HL-60 (cell line): ENCODE measurements at regions not wholly inside any gene's neighbourhood (a gene's known extent, or its start where the extent isn't known, plus 50 kb on each side); places are given as distances from the start of the nearest gene placed in this dataset.

ENCODE experiments used
- DNase-seq, 2 experiments: peaks; one replicate each; pipeline ENCODE4 v3.0.0-alpha.2; 2010 to 2020; ENCODE audit warnings: low read depth in 1 of 2, low spot score in 1 of 2
- H3K27ac ChIP-seq: fragments of 250-450 bp; sonication (Bioruptor Pico); replicated peaks from 2 replicates; pipeline ENCODE4 v1.5.1; 2020; ENCODE audit warnings: mild to moderate bottlenecking, moderate library complexity
- H3K27me3 ChIP-seq: fragments of 250-450 bp; sonication (Bioruptor Pico); 2 replicates; pipeline ENCODE4 v1.5.1; 2021; ENCODE audit warnings: mild to moderate bottlenecking, moderate library complexity; ENCODE audit not compliant: insufficient read depth, poor library complexity, severe bottlenecking
- H3K4me3 ChIP-seq: replicated peaks from 2 replicates; pipeline ENCODE4 v1.5.1; 2011; ENCODE audit warnings: mild to moderate bottlenecking, control low read depth, low read length; ENCODE audit not compliant: insufficient read depth
- GABPA ChIP-seq: IDR thresholded peaks from 2 replicates; pipeline ENCODE4 v1.6.1; 2012; ENCODE audit warnings: low read depth
- POLR2AphosphoS5 ChIP-seq: IDR thresholded peaks from 2 replicates; pipeline ENCODE4 v1.6.1; 2012; ENCODE audit warnings: low read depth
- REST ChIP-seq: IDR thresholded peaks from 2 replicates; pipeline ENCODE4 v1.6.1; 2012; ENCODE audit warnings: low read depth; ENCODE audit not compliant: insufficient replicate concordance
- SPI1 ChIP-seq: IDR thresholded peaks from 2 replicates; pipeline ENCODE4 v1.6.1; 2012; ENCODE audit warnings: low read depth, mild to moderate bottlenecking, borderline replicate concordance
- TF ChIP-seq, protein P1 (sequence below): IDR thresholded peaks from one replicate; pipeline ENCODE4 v1.5.1; 2011; ENCODE audit warnings: low read length, control low read depth, inconsistent platforms; ENCODE audit not compliant: insufficient read depth

DNA sequence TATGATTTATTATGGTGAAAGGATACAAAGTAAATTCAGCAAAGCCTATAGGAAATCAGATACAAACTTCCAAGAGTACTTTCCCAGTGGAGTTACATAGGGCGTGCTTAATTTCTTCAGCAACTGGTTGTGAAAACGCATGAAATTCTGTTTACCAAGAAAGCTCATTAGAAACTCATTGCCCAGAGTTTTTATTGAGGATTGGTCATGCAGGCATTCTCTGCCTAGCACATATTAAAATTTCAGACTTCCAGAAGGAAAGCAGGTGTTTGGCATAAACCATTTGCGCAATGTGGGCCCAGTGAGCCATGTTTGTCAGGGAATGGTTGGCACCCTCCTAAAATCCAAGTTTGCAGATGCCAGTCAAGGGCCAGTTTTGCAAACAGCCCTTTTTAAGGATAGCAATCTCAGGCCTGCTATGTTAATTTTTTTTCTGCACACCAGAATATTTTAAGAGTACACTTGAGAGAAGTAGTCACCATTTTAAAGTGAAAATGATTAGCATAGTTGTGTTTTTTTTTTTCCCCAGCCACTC lies 311.1 kb upstream of the CHD1 start:
- TF ChIP-seq, protein P1, sequence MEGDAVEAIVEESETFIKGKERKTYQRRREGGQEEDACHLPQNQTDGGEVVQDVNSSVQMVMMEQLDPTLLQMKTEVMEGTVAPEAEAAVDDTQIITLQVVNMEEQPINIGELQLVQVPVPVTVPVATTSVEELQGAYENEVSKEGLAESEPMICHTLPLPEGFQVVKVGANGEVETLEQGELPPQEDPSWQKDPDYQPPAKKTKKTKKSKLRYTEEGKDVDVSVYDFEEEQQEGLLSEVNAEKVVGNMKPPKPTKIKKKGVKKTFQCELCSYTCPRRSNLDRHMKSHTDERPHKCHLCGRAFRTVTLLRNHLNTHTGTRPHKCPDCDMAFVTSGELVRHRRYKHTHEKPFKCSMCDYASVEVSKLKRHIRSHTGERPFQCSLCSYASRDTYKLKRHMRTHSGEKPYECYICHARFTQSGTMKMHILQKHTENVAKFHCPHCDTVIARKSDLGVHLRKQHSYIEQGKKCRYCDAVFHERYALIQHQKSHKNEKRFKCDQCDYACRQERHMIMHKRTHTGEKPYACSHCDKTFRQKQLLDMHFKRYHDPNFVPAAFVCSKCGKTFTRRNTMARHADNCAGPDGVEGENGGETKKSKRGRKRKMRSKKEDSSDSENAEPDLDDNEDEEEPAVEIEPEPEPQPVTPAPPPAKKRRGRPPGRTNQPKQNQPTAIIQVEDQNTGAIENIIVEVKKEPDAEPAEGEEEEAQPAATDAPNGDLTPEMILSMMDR, result no peak
- TF ChIP-seq GABPA (no peak), SPI1 (no peak), POLR2AphosphoS5 (no peak), REST (no peak)
- Histone ChIP-seq H3K27me3 (no peaks in the 10 kb centered on the region), H3K4me3 (no peak overlapping the region), H3K27ac (no peak overlapping the region)
- DNase-seq, result no peak

DNA sequence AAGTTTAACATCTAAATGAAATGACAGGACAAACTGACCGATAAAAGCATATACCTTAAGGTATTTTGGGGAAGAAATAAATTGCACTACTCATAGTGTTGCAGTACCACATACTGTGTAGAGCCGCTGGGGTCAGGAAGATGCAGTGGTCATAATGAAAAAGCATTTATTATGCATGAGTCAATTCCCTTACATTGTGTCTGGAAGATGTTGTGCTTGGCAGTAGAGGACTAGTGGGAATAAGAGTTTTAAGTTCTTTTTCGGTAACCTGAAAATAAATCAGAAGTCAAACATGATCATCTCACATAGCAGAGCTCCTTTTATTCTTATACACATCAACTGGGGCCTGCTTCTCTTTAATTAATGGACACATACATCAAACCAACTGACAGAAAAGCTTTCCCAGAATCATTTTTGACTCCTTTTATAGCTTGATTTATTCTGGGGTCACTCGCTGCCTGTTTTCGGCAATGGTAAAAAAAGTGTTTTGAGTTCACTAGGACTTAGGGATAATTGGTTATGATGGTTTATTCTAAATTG lies 262.5 kb upstream of the CHD1 start:
- no peak for TF ChIP-seq SPI1
- TF ChIP-seq, protein P1, result no peak
- TF ChIP-seq POLR2AphosphoS5, result no peak
- TF ChIP-seq GABPA, result no peak
- no peak for TF ChIP-seq REST
- H3K27ac ChIP-seq, result no peak overlapping the region
- no peaks in the 10 kb centered on the region for H3K27me3 ChIP-seq
- no peak overlapping the region for H3K4me3 ChIP-seq
- DNase-seq, result no peak

DNA sequence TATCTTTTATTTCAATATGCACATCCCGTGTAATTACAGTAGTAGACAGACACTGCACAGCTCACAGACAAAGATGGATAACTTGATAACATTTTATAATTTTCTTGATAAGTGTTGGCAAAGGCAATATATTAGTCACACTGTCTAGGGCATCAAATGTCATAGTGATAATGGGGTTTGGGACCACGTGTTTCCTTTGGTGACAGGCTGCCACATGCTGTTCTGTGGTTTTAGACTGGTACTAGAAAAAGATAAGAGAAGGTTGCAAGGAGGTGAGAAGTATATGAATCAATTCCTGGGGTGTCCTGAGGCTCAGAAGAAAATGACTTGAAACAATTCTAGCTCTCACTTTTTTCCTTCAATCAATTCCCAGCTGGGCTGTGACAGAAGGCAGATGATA lies 258.8 kb upstream of the CHD1 start:
- no peak for TF ChIP-seq SPI1
- TF ChIP-seq REST, result no peak
- TF ChIP-seq POLR2AphosphoS5, result no peak
- Histone ChIP-seq H3K27me3 (no peaks in the 10 kb centered on the region), H3K4me3 (no peak overlapping the region), H3K27ac (no peak overlapping the region)
- no peak for DNase-seq
